Limb (tissue), 2 donors: ENCODE measurements at regions not wholly inside any gene's neighbourhood (a gene's known extent, or its start where the extent isn't known, plus 50 kb on each side); places are given as distances from the start of the nearest gene placed in this dataset.
"Not testable (repeated sequence)": the region's sequence is repeated elsewhere in the genome, so short reads cannot be mapped to it uniquely, and the experiment has no call there.

Source experiments
- DNase-seq, 2 donors: peaks; one replicate each; pipeline ENCODE4 v3.0.0-alpha.2; 2016; ENCODE audit errors: extremely low spot score in 2 of 2

DNA sequence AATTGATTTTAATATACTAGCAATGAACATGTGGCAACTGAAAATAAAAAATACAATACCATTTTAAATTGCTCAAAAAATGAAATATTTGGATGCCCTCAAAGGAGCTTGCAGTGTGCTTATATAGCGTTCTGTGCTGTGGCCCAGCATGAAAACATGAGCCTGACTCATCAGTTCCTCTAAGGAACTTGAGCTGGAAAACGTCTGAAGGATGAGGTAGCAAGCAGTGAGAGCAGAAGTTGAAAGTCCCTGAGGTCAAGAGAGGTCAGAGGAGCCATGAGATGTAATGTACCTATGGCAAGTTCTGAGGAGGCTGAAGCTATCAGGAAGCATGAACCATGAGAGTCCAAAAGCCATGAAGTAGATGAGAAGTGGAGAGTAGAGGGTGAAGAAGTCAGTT, 59.7 kb downstream of the HMGB3 start:
- DNase-seq: no peak

DNA sequence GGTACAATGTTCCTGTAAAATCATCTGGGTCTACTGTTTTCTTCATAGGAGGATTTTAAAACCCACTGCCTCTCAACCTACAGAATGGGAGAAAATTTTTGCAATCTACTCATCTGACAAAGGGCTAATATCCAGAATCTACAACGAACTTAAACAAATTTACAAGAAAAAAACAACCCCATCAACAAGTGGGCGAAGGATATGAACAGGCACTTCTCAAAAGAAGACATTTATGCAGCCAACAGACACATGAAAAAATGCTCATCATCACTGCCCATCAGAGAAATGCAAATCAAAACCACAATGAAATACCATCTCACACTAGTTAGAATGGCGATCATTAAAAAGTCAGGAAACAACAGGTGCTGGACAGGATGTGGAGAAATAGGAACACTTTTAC, 83.2 kb downstream of the HMGB3 start:
- not testable (repeated sequence) for DNase-seq

DNA sequence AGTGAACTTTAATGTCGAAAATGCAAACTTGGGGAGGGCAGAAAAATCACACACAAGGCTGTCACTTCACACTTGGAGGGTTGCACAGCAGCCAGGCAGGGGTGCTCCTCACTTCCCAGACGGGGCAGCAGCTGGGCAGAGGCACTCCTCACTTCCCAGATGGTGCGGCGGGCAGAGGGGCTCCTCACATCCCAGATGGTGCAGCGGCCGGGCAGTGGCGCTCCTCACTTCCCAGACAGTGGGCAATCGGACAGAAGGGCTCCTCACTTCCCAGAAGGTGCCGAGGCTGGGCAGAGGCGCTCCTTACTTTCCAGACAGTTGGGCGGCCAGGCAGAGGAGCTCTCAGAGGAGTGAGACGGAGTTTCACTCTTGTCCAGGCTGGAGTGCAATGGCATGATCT, 90.6 kb downstream of the HMGB3 start:
- DNase-seq: no peak

DNA sequence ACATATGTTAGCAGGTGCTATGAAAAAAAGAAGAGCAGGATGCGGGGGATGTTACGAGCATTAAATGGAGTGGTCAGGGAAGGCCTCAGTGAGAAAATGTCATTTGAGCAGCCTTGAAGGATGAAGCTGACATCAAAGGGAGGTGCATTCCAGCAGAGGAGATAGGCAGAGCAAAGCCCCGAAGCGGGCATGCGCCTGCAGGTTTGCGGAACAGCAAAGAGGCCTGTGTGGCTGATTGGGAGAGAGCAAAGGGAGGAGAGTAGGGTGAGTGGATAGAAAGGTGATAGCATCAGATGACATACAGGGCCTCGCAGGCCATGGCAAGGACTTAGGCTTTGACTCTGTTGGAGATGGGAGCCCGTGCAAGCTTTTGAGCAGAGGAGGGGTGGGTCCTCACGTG, 95.4 kb upstream of the GPR50 start:
- DNase-seq: no peak

DNA sequence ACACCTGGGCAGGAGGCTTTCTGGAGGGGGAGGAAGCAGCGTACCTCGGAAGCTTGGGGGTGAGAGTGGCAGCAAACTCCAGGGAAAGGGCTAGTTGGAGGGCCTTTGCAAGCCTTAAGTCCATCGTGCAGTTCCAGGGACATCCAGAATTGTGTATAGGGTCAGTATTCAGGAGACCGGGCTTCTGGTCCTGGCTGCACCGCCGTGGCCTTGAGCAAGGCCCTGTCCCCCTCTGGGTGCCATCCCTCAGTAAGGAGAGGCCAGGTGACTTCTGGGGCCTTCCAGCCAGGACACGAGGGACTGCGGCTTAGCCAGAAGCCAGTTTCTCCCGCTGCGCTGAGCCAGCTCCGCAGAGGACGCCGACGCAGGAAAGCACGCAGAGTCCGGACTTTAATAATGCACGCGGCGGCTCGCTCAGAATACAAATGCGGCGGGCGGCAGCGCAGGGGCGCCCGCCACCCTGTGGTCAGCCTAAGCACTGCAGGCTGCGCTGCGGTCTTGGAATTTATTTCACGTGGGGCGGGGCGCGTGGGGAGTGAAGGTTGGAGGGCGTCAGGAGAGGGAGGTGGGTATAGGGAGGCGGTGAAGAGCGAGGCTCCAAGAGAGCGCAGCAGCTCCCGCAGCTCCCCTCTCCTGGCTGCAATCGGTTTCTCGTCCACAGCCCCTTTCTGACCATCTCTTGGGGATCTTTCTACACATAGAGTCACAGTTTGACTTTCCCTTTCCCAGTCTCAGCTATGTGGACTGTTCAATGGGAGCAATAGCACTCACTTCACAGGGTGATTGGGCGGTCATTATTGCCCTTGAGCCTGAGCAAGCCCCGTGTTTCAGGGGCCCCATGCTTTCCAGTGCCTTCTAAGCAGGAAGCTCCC, 94.1 kb upstream of the GPR50 start:
- DNase-seq: peak; percentile 47 to 83

DNA sequence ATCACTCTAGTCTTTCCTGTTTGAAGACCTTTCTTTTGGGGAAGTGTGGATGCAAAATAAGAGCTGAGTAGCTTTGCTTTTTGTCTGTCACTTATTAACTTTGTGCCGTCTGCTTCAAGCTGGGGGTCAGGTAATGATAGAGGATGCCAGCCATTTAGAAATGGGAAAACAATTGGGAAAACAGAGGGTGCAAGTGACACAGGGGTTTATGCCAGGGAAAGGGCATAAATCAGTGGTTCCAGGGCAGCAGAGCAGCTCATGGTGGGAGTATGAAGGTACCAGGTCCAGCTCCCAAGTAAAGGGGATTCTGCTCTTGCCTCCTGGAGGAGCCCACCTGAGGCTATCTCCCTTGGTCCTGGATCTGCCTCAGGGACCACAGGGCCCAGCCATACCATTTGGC, 91.9 kb upstream of the GPR50 start:
- DNase-seq: no peak

DNA sequence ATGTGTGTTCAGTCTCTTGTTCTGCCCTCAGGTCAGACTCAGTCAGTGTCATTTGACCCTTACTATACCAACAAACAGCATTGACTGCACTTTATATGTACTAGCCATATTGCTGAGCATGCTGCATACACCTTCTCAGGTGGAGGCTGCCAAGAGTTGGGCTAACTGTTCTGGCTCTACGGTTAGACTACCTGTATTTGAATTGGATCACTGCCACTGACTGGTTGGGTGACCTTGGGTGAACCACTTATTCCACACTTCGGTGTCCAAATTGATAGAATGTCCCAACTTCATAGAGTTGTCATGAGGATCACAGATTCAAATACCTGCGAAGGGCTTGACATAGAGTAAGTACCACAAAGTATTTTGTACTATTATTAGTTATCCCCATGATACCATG, 91.2 kb upstream of the GPR50 start:
- DNase-seq: no peak

DNA sequence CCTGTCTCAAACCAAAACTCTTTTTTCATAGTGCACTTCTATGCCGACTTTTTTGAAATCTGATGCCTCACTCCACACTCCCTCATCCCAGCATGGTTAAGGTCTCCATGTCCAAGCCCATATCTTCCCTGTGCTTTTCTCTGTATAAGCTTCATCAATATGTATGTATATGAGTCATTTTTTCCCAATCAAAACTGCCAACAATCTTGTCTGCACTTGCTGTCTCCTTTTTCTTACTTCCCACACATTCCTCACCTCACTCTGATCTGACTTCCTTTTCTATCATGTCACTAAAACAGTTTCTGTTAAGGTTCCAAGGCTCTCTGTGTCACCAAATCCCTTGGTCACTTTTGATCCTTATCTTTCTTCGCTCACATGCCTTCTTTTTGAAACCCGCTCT, 88.2 kb upstream of the GPR50 start:
- DNase-seq: no peak

DNA sequence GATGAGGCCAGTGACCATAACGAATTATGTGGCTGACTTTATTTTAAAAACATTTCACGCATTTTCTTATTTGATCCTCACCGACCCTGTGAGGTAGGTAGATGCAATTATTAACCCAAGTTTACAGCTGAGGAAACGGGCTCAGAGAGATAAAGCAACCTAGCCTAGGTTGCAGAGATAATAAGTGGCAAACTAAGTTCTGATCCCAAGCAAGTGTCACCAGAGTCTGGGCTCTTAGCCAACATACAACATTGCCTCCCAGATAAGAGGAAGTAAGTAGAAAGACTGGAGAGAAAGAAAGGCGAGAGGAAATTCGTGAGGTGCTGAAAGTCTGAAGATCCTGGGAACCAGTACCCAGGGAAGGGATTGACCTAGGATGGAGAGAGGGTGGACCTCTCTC, 77.4 kb upstream of the GPR50 start:
- no peak for DNase-seq

DNA sequence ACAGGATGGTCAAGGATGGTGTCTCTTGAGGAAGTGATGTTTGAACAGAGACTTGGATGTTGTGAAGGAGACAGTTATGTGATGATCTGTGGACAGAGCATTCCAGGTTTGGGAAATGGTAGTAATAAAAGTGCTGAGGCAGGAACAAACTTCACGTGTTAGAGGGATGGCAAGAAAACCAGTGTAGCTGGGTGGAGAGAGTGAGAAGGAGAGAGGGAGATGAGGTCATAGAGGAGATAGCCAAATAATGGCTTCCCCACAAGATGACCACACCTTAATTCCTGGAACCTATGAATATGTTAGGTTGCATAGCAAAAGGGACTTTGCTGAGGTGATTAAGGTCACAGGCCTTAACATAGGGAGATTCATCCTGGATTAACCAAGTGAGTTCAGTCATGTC, 75.6 kb upstream of the GPR50 start:
- no peak for DNase-seq

DNA sequence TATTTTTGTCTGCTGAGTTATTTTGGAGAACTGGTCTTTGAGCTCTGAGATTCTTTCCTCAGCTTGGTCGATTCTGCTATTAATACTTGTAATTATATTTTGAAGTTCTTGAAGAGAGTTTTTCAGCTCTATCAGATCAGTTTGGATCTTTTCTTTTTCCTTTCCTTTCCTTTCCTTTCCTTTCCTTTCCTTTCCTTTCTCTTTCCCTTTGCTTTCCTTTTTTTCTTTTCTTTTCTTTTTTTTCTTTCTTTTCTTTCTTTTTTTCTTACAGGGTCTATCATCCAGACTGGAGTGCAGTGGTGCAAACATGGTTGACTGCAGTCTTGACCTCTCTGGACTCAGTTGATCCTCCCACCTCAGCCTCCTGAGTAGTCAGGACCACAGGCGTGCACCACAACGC, 63.2 kb upstream of the GPR50 start:
- DNase-seq: not testable (repeated sequence)
